ENCODE measurements at regions not wholly inside any gene's neighbourhood (a gene's known extent, or its start where the extent isn't known, plus 50 kb on each side); places are given as distances from the start of the nearest gene placed in this dataset.

- TF ChIP-seq EZH2 (IDR thresholded peaks at IDR 0.05; ENCODE audit: borderline replicate concordance, insufficient read depth, low read depth, low read length, poor library complexity, severe bottlenecking) (no peak), CTCF (IDR thresholded peaks at IDR 0.05) (no peak)
These were observed 231.0 kb upstream of the MVB12B start for GRCh38 chr9:126095546-126096190.
